Liver (tissue), 3 donors: ENCODE measurements at regions not wholly inside any gene's neighbourhood (a gene's known extent, or its start where the extent isn't known, plus 50 kb on each side); places are given as distances from the start of the nearest gene placed in this dataset.

Experiments used
- CTCF ChIP-seq: fragments of 150-350 bp; IDR thresholded peaks from 2 replicates; pipeline ENCODE4 v1.5.1; 2017; ENCODE audit warnings: improper control_type of control experiment, low read depth, low read length; ENCODE audit not compliant: missing input control
- JUND ChIP-seq, 2 donors: IDR thresholded peaks; 2 replicates each; pipeline ENCODE4 v1.6.1; 2016; ENCODE audit warnings: antibody characterized with exemption in 2 of 2
- RAD21 ChIP-seq, 2 donors: IDR thresholded peaks; 2 replicates each; pipeline ENCODE4 v1.6.1; 2016; ENCODE audit warnings: antibody characterized with exemption in 2 of 2, mild to moderate bottlenecking in 2 of 2
- TF ChIP-seq, protein P1 (sequence below): IDR thresholded peaks from 2 replicates; pipeline ENCODE4 v1.6.1; 2016; ENCODE audit warnings: antibody characterized with exemption, mild to moderate bottlenecking
- donor health status: healthy.
- donor health status: healthy.

- TF ChIP-seq CTCF: no peak
- TF ChIP-seq, protein P1, sequence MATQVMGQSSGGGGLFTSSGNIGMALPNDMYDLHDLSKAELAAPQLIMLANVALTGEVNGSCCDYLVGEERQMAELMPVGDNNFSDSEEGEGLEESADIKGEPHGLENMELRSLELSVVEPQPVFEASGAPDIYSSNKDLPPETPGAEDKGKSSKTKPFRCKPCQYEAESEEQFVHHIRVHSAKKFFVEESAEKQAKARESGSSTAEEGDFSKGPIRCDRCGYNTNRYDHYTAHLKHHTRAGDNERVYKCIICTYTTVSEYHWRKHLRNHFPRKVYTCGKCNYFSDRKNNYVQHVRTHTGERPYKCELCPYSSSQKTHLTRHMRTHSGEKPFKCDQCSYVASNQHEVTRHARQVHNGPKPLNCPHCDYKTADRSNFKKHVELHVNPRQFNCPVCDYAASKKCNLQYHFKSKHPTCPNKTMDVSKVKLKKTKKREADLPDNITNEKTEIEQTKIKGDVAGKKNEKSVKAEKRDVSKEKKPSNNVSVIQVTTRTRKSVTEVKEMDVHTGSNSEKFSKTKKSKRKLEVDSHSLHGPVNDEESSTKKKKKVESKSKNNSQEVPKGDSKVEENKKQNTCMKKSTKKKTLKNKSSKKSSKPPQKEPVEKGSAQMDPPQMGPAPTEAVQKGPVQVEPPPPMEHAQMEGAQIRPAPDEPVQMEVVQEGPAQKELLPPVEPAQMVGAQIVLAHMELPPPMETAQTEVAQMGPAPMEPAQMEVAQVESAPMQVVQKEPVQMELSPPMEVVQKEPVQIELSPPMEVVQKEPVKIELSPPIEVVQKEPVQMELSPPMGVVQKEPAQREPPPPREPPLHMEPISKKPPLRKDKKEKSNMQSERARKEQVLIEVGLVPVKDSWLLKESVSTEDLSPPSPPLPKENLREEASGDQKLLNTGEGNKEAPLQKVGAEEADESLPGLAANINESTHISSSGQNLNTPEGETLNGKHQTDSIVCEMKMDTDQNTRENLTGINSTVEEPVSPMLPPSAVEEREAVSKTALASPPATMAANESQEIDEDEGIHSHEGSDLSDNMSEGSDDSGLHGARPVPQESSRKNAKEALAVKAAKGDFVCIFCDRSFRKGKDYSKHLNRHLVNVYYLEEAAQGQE: no peak
- TF ChIP-seq JUND (IDR thresholded peaks at IDR 0.05): no peak
- no peak for TF ChIP-seq RAD21 (IDR thresholded peaks at IDR 0.05)
Measured at GRCh38 chrX:101813200-101813599, 118.6 kb downstream of the ZMAT1 start.
